Astrocyte (in vitro differentiated cells and primary cell): ENCODE measurements at regions not wholly inside any gene's neighbourhood (a gene's known extent, or its start where the extent isn't known, plus 50 kb on each side); places are given as distances from the start of the nearest gene placed in this dataset.

Experiments
- DNase-seq: peaks from one replicate; pipeline ENCODE4 v3.0.0-alpha.2; 2010; ENCODE audit warnings: low read depth
- FAIRE-seq: peaks from 2 replicates; lab custom pipeline; 2011; peaks lifted over from hg19 to GRCh38; lab: Jason Lieb, UNC
- H2AFZ ChIP-seq: 2 replicates; pipeline ENCODE4 v1.6.0; 2012; ENCODE audit warnings: low read depth, low read length, inconsistent platforms
- H3K27ac ChIP-seq: 2 replicates; pipeline ENCODE4 v1.5.1; 2011; ENCODE audit warnings: low read depth, low read length, inconsistent platforms
- H3K27me3 ChIP-seq: 2 replicates; pipeline ENCODE4 v1.6.0; 2011; ENCODE audit warnings: low read length, inconsistent platforms; ENCODE audit not compliant: insufficient read depth
- H3K36me3 ChIP-seq: 2 replicates; pipeline ENCODE4 v1.5.1; 2011; ENCODE audit warnings: low read length, inconsistent platforms; ENCODE audit not compliant: insufficient read depth
- H3K4me1 ChIP-seq: 2 replicates; pipeline ENCODE4 v1.5.1; 2011; ENCODE audit warnings: low read length, inconsistent platforms; ENCODE audit not compliant: insufficient read depth
- H3K4me2 ChIP-seq: 2 replicates; pipeline ENCODE4 v1.6.0; 2012; ENCODE audit warnings: low read length, inconsistent platforms
- H3K4me3 ChIP-seq: 2 replicates; pipeline ENCODE4 v1.5.1; 2011; ENCODE audit warnings: low read depth, mild to moderate bottlenecking, low read length, inconsistent platforms; ENCODE audit not compliant: insufficient read depth
- H3K79me2 ChIP-seq: 2 replicates; pipeline ENCODE4 v1.6.0; 2012; ENCODE audit warnings: mild to moderate bottlenecking, low read length, inconsistent platforms; ENCODE audit not compliant: insufficient read depth
- H3K9ac ChIP-seq: 2 replicates; pipeline ENCODE4 v1.6.0; 2012; ENCODE audit warnings: mild to moderate bottlenecking, low read length, inconsistent platforms
- H3K9me3 ChIP-seq: 2 replicates; pipeline ENCODE4 v1.5.1; 2012; ENCODE audit warnings: low read depth, mild to moderate bottlenecking, low read length, inconsistent platforms; ENCODE audit not compliant: insufficient read depth
- H4K20me1 ChIP-seq: 2 replicates; pipeline ENCODE4 v1.6.0; 2012; ENCODE audit warnings: low read length, inconsistent platforms; ENCODE audit not compliant: insufficient read depth
- H3K27ac Mint-ChIP-seq: one replicate; pipeline ENCODE4 v1.8.0; 2021; ENCODE audit warnings: mild to moderate bottlenecking, mixed read lengths; ENCODE audit not compliant: unreplicated experiment
- H3K27me3 Mint-ChIP-seq: one replicate; pipeline ENCODE4 v1.8.0; 2021; ENCODE audit warnings: low read depth, mixed read lengths; ENCODE audit not compliant: unreplicated experiment
- H3K36me3 Mint-ChIP-seq: one replicate; pipeline ENCODE4 v1.8.0; 2021; ENCODE audit warnings: low read depth, mixed read lengths; ENCODE audit not compliant: unreplicated experiment
- H3K4me1 Mint-ChIP-seq: one replicate; pipeline ENCODE4 v1.8.0; 2021; ENCODE audit warnings: low read depth, mixed read lengths; ENCODE audit not compliant: unreplicated experiment
- H3K4me3 Mint-ChIP-seq: one replicate; pipeline ENCODE4 v1.8.0; 2021; ENCODE audit warnings: mild to moderate bottlenecking, moderate library complexity, mixed read lengths; ENCODE audit not compliant: unreplicated experiment
- H3K9me3 Mint-ChIP-seq: one replicate; pipeline ENCODE4 v1.8.0; 2021; ENCODE audit warnings: mild to moderate bottlenecking, mixed read lengths; ENCODE audit not compliant: unreplicated experiment
- CTCF ChIP-seq: IDR thresholded peaks from 2 replicates; pipeline ENCODE4 v1.5.1; 2011; ENCODE audit warnings: low read depth, mild to moderate bottlenecking, inconsistent platforms, low read length, moderate library complexity; ENCODE audit not compliant: insufficient read depth
- EZH2 ChIP-seq: IDR thresholded peaks from 2 replicates; pipeline ENCODE4 v1.6.1; 2012; ENCODE audit warnings: mild to moderate bottlenecking, low read length, inconsistent platforms; ENCODE audit not compliant: insufficient read depth

DNA sequence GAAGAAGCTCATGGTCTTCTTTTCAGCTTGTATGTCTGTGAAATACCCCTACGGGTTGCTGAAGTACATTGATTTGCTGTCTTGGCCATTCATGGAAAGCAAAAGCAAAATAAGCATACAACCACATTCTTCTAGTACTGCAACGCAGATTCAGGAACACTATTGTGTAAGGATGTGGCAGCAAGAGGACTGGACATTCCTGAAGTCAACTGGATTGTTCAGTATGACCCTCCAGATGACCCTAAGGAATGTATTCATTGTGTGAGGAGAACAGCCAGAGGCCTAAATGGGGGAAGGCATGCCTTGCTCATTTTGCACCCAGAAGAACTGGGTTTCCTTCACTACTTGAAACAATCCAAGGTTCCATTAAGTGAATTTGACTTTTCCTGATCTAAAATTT lies 133.4 kb upstream of the ANKRD1 start:
- DNase-seq (no peak), FAIRE-seq (no peak)
- Mint-ChIP-seq H3K36me3 (no peaks in the 10 kb centered on the region), H3K27ac (no peak overlapping the region), H3K27me3 (no peaks in the 10 kb centered on the region), H3K9me3 (no peaks in the 10 kb centered on the region), H3K4me1 (peaks cover 15% of the 10 kb centered on the region), H3K4me3 (no peak overlapping the region)
- Histone ChIP-seq H3K27me3 (no peaks in the 10 kb centered on the region), H3K36me3 (no peaks in the 10 kb centered on the region), H3K27ac (no peak overlapping the region), H2AFZ (no peak overlapping the region), H4K20me1 (no peaks in the 10 kb centered on the region), H3K4me1 (peaks cover 8% of the 10 kb centered on the region), H3K79me2 (no peaks in the 10 kb centered on the region), H3K9ac (no peak overlapping the region), H3K9me3 (no peaks in the 10 kb centered on the region), H3K4me2 (no peak overlapping the region), H3K4me3 (no peak overlapping the region)
- no peak for TF ChIP-seq EZH2
- no peak for TF ChIP-seq CTCF

- H3K36me3 ChIP-seq: no peaks in the 10 kb centered on the region
- FAIRE-seq: no peak
These were observed 140.3 kb upstream of the ANKRD1 start for GRCh38 chr10:91061187-91061586.

More at GRCh38 chr10:91061187-91061586, 140.3 kb upstream of the ANKRD1 start:
- H3K27me3 ChIP-seq: no peaks in the 10 kb centered on the region
- no peaks in the 10 kb centered on the region for H3K9me3 Mint-ChIP-seq
- H3K4me1 Mint-ChIP-seq: no peaks in the 10 kb centered on the region
- H3K4me3 ChIP-seq: no peak overlapping the region
- no peaks in the 10 kb centered on the region for H3K27me3 Mint-ChIP-seq
- no peak overlapping the region for H3K9ac ChIP-seq
- no peaks in the 10 kb centered on the region for H3K36me3 Mint-ChIP-seq
- H4K20me1 ChIP-seq: no peaks in the 10 kb centered on the region
- H3K4me3 Mint-ChIP-seq: no peak overlapping the region
- H3K27ac ChIP-seq: no peak overlapping the region
- no peak for TF ChIP-seq CTCF
- TF ChIP-seq EZH2: no peak
- no peak for DNase-seq
- no peak overlapping the region for H3K4me2 ChIP-seq
- no peaks in the 10 kb centered on the region for H3K79me2 ChIP-seq
- no peaks in the 10 kb centered on the region for H3K9me3 ChIP-seq
- no peaks in the 10 kb centered on the region for H3K4me1 ChIP-seq
- no peak overlapping the region for H2AFZ ChIP-seq
- H3K27ac Mint-ChIP-seq: no peak overlapping the region
